HG03571 (cell line): ENCODE measurements at regions not wholly inside any gene's neighbourhood (a gene's known extent, or its start where the extent isn't known, plus 50 kb on each side); places are given as distances from the start of the nearest gene placed in this dataset.

ENCODE experiments used
- ATAC-seq: cut with Tn5 transposase; IDR thresholded peaks from one replicate; pipeline ENCODE4 v1.9.1; 2021; ENCODE audit not compliant: unreplicated experiment

GRCh38 chr12:67929384-67929772 lies 59.9 kb upstream of the IFNG-AS1 start:
- ATAC-seq = no peak

GRCh38 chr12:67937822-67938221 lies 51.4 kb upstream of the IFNG-AS1 start:
- ATAC-seq = no peak
